ENCODE measurements at regions not wholly inside any gene's neighbourhood (a gene's known extent, or its start where the extent isn't known, plus 50 kb on each side); places are given as distances from the start of the nearest gene placed in this dataset.

DNA sequence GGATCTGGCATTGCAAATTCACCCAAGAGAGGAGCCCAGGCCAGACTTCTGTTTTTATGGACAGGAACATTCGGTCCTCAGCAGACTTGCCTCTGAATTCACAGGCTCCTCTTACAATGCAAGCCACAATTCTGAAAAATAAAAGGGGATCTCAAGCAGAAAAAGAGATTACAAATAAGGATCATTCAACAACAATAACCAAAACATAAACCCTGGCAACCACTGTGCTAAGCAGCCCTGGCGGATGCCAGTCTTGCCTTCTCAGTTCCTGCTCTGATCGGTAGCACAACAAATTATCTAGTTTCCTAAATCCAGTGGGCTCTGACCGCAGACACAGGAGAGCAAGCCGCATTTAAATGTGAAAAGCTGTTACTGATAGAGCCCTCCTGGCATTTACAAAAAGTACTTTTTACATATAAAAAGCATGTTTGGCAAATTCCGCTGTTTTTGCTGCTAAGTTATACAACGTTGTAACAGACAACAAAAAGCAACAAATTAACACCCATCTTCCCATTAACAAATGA is 123.4 kb upstream of the FOXD3 start:
- WGBS (ENCODE audit: insufficient coverage): 51% methylated on average over 3 of the region's 7 CpGs
- intact Hi-C loops (cut with micrococcal nuclease): no loop called here

DNA sequence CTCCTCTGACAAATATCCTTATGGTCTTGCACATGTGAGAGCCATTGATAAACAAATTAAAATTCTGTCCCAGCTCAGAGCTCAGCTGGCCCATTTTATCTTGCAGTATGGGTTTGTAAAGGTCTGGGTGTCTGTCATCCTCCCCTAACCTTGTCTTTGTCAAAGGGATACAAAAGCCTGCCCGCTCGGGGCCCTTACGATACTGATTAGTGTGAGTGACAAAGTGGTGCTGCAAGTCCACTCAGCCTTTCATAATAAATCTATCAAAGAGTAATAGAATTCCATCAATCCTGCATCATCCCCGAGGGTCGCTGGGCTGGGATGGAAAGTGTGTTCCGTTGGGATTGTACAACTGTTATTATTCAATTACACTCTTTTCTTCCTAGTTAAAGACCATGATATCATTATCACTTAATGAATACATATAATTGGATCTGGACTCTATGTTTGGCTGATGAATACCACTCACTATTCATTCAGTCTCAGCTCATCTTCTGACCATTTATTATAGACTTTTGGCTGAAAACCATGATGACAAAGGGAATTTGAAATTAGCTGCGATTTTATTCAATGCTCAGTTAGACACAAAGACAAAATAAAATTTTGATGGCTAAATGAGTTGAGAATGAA is 122.5 kb upstream of the FOXD3 start:
- H3K9ac ChIP-seq (ENCODE audit: low read length): no peak overlapping the region
- H3K9me3 ChIP-seq (ENCODE audit: control extremely low read depth in 1 of 3, control insufficient read depth in 2 of 3, insufficient read depth in 1 of 3, low read length in 2 of 3): no peaks in the 10 kb centered on the region
- Mint-ChIP-seq H3K4me1 (no peaks in the 10 kb centered on the region), H3K4me3 (no peak overlapping the region), H3K9me3 (ENCODE audit: insufficient read depth) (no peaks in the 10 kb centered on the region), H3K27me3 (peaks cover 8% of the 10 kb centered on the region), H3K27ac (no peak overlapping the region)
- intact Hi-C loops (cut with micrococcal nuclease): no loop called here
- peaks cover 0 to 2% (median 0%) of the 10 kb centered on the region in 4 experiments for H3K27me3 ChIP-seq (replicated peaks in 1 of 4; ENCODE audit: control extremely low read depth in 1 of 4, control insufficient read depth in 3 of 4, insufficient read depth in 4 of 4, low read length in 3 of 4)
- ATAC-seq (ENCODE audit: low read depth): no peak
- no peak for DNase-seq
- H3K4me3 ChIP-seq (ENCODE audit: control extremely low read depth in 1 of 5, extremely low read depth in 1 of 5, insufficient read depth in 1 of 5, low read depth in 2 of 5, low read length in 4 of 5): no peak overlapping the region
- WGBS (ENCODE audit: insufficient coverage): no CpG with 5 or more reads among the region's 7 CpGs
- H3K79me2 ChIP-seq (ENCODE audit: control insufficient read depth, insufficient read depth, low read length): no peaks in the 10 kb centered on the region
- CTCF ChIA-PET: no interaction called here
- no peaks in the 10 kb centered on the region for H3K36me3 ChIP-seq (replicated peaks in 1 of 2; ENCODE audit: control extremely low read depth in 1 of 2, control insufficient read depth in 1 of 2, extremely low read depth in 1 of 2, insufficient read depth in 2 of 2, low read length in 1 of 2)
- no peaks in the 10 kb centered on the region for H3K4me1 ChIP-seq (ENCODE audit: control insufficient read depth in 2 of 2, insufficient read depth in 2 of 2, low read length in 2 of 2)
- H4K20me1 ChIP-seq (ENCODE audit: control insufficient read depth, insufficient read depth, low read length, poor library complexity, severe bottlenecking): no peaks in the 10 kb centered on the region
- no peak for TF ChIP-seq EZH2 (IDR thresholded peaks at IDR 0.05; ENCODE audit: borderline replicate concordance, insufficient read depth, low read depth, low read length, poor library complexity, severe bottlenecking)
- TF ChIP-seq, protein P1, sequence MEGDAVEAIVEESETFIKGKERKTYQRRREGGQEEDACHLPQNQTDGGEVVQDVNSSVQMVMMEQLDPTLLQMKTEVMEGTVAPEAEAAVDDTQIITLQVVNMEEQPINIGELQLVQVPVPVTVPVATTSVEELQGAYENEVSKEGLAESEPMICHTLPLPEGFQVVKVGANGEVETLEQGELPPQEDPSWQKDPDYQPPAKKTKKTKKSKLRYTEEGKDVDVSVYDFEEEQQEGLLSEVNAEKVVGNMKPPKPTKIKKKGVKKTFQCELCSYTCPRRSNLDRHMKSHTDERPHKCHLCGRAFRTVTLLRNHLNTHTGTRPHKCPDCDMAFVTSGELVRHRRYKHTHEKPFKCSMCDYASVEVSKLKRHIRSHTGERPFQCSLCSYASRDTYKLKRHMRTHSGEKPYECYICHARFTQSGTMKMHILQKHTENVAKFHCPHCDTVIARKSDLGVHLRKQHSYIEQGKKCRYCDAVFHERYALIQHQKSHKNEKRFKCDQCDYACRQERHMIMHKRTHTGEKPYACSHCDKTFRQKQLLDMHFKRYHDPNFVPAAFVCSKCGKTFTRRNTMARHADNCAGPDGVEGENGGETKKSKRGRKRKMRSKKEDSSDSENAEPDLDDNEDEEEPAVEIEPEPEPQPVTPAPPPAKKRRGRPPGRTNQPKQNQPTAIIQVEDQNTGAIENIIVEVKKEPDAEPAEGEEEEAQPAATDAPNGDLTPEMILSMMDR (IDR thresholded peaks at IDR 0.05): no peak
- POLR2A ChIA-PET: no interaction called here
- no peak overlapping the region for H2AFZ ChIP-seq (ENCODE audit: insufficient read depth, low read depth, low read length, poor library complexity, severe bottlenecking)
- H3K4me2 ChIP-seq (replicated peaks; ENCODE audit: low read depth, low read length, poor library complexity, severe bottlenecking): no peak overlapping the region
- H3K27ac ChIP-seq (ENCODE audit: low read length in 2 of 2): no peak overlapping the region

More for the DNA sequence above, 123.4 kb upstream of the FOXD3 start:
- Histone ChIP-seq H3K4me2 (replicated peaks; ENCODE audit: low read depth, low read length, poor library complexity, severe bottlenecking) (no peak overlapping the region), H3K27me3 (replicated peaks in 1 of 4; ENCODE audit: control extremely low read depth in 1 of 4, control insufficient read depth in 3 of 4, insufficient read depth in 4 of 4, low read length in 3 of 4) (peaks cover 0 to 2% (median 0%) of the 10 kb centered on the region in 4 experiments), H3K9ac (ENCODE audit: low read length) (no peak overlapping the region), H4K20me1 (ENCODE audit: control insufficient read depth, insufficient read depth, low read length, poor library complexity, severe bottlenecking) (no peaks in the 10 kb centered on the region), H3K27ac (ENCODE audit: low read length in 2 of 2) (no peak overlapping the region), H3K4me3 (ENCODE audit: control extremely low read depth in 1 of 5, extremely low read depth in 1 of 5, insufficient read depth in 1 of 5, low read depth in 2 of 5, low read length in 4 of 5) (no peak overlapping the region), H2AFZ (ENCODE audit: insufficient read depth, low read depth, low read length, poor library complexity, severe bottlenecking) (no peak overlapping the region), H3K9me3 (ENCODE audit: control extremely low read depth in 1 of 3, control insufficient read depth in 2 of 3, insufficient read depth in 1 of 3, low read length in 2 of 3) (no peaks in the 10 kb centered on the region), H3K36me3 (replicated peaks in 1 of 2; ENCODE audit: control extremely low read depth in 1 of 2, control insufficient read depth in 1 of 2, extremely low read depth in 1 of 2, insufficient read depth in 2 of 2, low read length in 1 of 2) (no peaks in the 10 kb centered on the region), H3K4me1 (ENCODE audit: control insufficient read depth in 2 of 2, insufficient read depth in 2 of 2, low read length in 2 of 2) (no peaks in the 10 kb centered on the region), H3K79me2 (ENCODE audit: control insufficient read depth, insufficient read depth, low read length) (no peaks in the 10 kb centered on the region)
- no peak overlapping the region for H3K4me3 Mint-ChIP-seq
- DNase-seq: no peak
- ChIA-PET CTCF (no interaction called here), POLR2A (no interaction called here)
- no peak for TF ChIP-seq EZH2 (IDR thresholded peaks at IDR 0.05; ENCODE audit: borderline replicate concordance, insufficient read depth, low read depth, low read length, poor library complexity, severe bottlenecking)
- TF ChIP-seq, protein P1 (IDR thresholded peaks at IDR 0.05): no peak
- H3K9me3 Mint-ChIP-seq (ENCODE audit: insufficient read depth): no peaks in the 10 kb centered on the region
- H3K27me3 Mint-ChIP-seq: peaks cover 8% of the 10 kb centered on the region
- no peaks in the 10 kb centered on the region for H3K4me1 Mint-ChIP-seq
- H3K27ac Mint-ChIP-seq: no peak overlapping the region
- ATAC-seq (ENCODE audit: low read depth): no peak

Measured in B cell (primary cell).